Astrocyte (in vitro differentiated cells and primary cell): ENCODE measurements at regions not wholly inside any gene's neighbourhood (a gene's known extent, or its start where the extent isn't known, plus 50 kb on each side); places are given as distances from the start of the nearest gene placed in this dataset.

ENCODE experiments used
- DNase-seq: peaks from one replicate; pipeline ENCODE4 v3.0.0-alpha.2; 2010; ENCODE audit warnings: low read depth
- FAIRE-seq: peaks from 2 replicates; lab custom pipeline; 2011; peaks lifted over from hg19 to GRCh38; lab: Jason Lieb, UNC
- H2AFZ ChIP-seq: 2 replicates; pipeline ENCODE4 v1.6.0; 2012; ENCODE audit warnings: low read depth, low read length, inconsistent platforms
- H3K27ac ChIP-seq: 2 replicates; pipeline ENCODE4 v1.5.1; 2011; ENCODE audit warnings: low read depth, low read length, inconsistent platforms
- H3K27me3 ChIP-seq: 2 replicates; pipeline ENCODE4 v1.6.0; 2011; ENCODE audit warnings: low read length, inconsistent platforms; ENCODE audit not compliant: insufficient read depth
- H3K36me3 ChIP-seq: 2 replicates; pipeline ENCODE4 v1.5.1; 2011; ENCODE audit warnings: low read length, inconsistent platforms; ENCODE audit not compliant: insufficient read depth
- H3K4me1 ChIP-seq: 2 replicates; pipeline ENCODE4 v1.5.1; 2011; ENCODE audit warnings: low read length, inconsistent platforms; ENCODE audit not compliant: insufficient read depth
- H3K4me2 ChIP-seq: 2 replicates; pipeline ENCODE4 v1.6.0; 2012; ENCODE audit warnings: low read length, inconsistent platforms
- H3K4me3 ChIP-seq: 2 replicates; pipeline ENCODE4 v1.5.1; 2011; ENCODE audit warnings: low read depth, mild to moderate bottlenecking, low read length, inconsistent platforms; ENCODE audit not compliant: insufficient read depth
- H3K79me2 ChIP-seq: 2 replicates; pipeline ENCODE4 v1.6.0; 2012; ENCODE audit warnings: mild to moderate bottlenecking, low read length, inconsistent platforms; ENCODE audit not compliant: insufficient read depth
- H3K9ac ChIP-seq: 2 replicates; pipeline ENCODE4 v1.6.0; 2012; ENCODE audit warnings: mild to moderate bottlenecking, low read length, inconsistent platforms
- H3K9me3 ChIP-seq: 2 replicates; pipeline ENCODE4 v1.5.1; 2012; ENCODE audit warnings: low read depth, mild to moderate bottlenecking, low read length, inconsistent platforms; ENCODE audit not compliant: insufficient read depth
- H4K20me1 ChIP-seq: 2 replicates; pipeline ENCODE4 v1.6.0; 2012; ENCODE audit warnings: low read length, inconsistent platforms; ENCODE audit not compliant: insufficient read depth
- H3K27ac Mint-ChIP-seq: one replicate; pipeline ENCODE4 v1.8.0; 2021; ENCODE audit warnings: mild to moderate bottlenecking, mixed read lengths; ENCODE audit not compliant: unreplicated experiment
- H3K27me3 Mint-ChIP-seq: one replicate; pipeline ENCODE4 v1.8.0; 2021; ENCODE audit warnings: low read depth, mixed read lengths; ENCODE audit not compliant: unreplicated experiment
- H3K36me3 Mint-ChIP-seq: one replicate; pipeline ENCODE4 v1.8.0; 2021; ENCODE audit warnings: low read depth, mixed read lengths; ENCODE audit not compliant: unreplicated experiment
- H3K4me1 Mint-ChIP-seq: one replicate; pipeline ENCODE4 v1.8.0; 2021; ENCODE audit warnings: low read depth, mixed read lengths; ENCODE audit not compliant: unreplicated experiment
- H3K4me3 Mint-ChIP-seq: one replicate; pipeline ENCODE4 v1.8.0; 2021; ENCODE audit warnings: mild to moderate bottlenecking, moderate library complexity, mixed read lengths; ENCODE audit not compliant: unreplicated experiment
- H3K9me3 Mint-ChIP-seq: one replicate; pipeline ENCODE4 v1.8.0; 2021; ENCODE audit warnings: mild to moderate bottlenecking, mixed read lengths; ENCODE audit not compliant: unreplicated experiment
- EZH2 ChIP-seq: IDR thresholded peaks from 2 replicates; pipeline ENCODE4 v1.6.1; 2012; ENCODE audit warnings: mild to moderate bottlenecking, low read length, inconsistent platforms; ENCODE audit not compliant: insufficient read depth
- TF ChIP-seq, protein P1 (sequence below): IDR thresholded peaks from 2 replicates; pipeline ENCODE4 v1.5.1; 2011; ENCODE audit warnings: low read depth, mild to moderate bottlenecking, inconsistent platforms, low read length, moderate library complexity; ENCODE audit not compliant: insufficient read depth

DNA sequence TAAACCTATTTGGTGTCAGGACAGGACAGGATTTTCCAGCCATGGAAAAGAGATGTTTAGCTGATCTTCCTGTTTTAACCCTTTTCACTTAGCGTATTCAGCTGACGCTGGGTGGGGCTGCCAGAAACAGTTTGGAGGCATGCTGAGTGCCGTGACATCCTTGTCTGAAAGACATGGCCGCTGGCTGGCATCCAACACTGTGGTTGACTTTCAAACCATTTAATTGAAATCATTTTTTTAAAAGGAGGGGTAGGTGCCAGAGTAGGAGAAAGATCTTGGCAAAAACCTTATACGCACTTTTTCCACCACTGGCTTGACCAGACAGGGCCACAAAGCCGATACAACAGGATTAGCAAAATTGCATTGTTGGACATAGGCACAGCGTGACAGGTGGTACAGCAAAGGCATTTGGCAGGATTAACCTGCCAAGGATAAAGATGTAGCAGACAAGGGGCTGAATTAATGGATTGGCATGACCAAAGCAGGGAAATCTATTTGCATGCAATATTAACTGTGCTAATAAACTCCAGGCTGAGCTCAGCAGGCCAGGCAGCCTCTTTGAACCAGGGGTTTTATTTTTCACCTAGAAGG, 131.8 kb upstream of the TOPAZ1 start:
- Histone ChIP-seq H3K27me3 (no peaks in the 10 kb centered on the region), H3K4me2 (no peak overlapping the region), H4K20me1 (no peaks in the 10 kb centered on the region), H2AFZ (no peak overlapping the region), H3K9ac (no peak overlapping the region), H3K9me3 (no peaks in the 10 kb centered on the region), H3K36me3 (no peaks in the 10 kb centered on the region), H3K27ac (no peak overlapping the region), H3K4me1 (no peaks in the 10 kb centered on the region), H3K79me2 (no peaks in the 10 kb centered on the region), H3K4me3 (no peak overlapping the region)
- Mint-ChIP-seq H3K36me3 (peaks cover 23% of the 10 kb centered on the region), H3K27ac (no peak overlapping the region), H3K4me3 (no peak overlapping the region), H3K9me3 (peaks cover 3% of the 10 kb centered on the region), H3K4me1 (peaks cover 33% of the 10 kb centered on the region), H3K27me3 (no peaks in the 10 kb centered on the region)
- FAIRE-seq (no peak), DNase-seq (no peak)
- TF ChIP-seq, protein P1, sequence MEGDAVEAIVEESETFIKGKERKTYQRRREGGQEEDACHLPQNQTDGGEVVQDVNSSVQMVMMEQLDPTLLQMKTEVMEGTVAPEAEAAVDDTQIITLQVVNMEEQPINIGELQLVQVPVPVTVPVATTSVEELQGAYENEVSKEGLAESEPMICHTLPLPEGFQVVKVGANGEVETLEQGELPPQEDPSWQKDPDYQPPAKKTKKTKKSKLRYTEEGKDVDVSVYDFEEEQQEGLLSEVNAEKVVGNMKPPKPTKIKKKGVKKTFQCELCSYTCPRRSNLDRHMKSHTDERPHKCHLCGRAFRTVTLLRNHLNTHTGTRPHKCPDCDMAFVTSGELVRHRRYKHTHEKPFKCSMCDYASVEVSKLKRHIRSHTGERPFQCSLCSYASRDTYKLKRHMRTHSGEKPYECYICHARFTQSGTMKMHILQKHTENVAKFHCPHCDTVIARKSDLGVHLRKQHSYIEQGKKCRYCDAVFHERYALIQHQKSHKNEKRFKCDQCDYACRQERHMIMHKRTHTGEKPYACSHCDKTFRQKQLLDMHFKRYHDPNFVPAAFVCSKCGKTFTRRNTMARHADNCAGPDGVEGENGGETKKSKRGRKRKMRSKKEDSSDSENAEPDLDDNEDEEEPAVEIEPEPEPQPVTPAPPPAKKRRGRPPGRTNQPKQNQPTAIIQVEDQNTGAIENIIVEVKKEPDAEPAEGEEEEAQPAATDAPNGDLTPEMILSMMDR: no peak
- TF ChIP-seq EZH2: no peak

DNA sequence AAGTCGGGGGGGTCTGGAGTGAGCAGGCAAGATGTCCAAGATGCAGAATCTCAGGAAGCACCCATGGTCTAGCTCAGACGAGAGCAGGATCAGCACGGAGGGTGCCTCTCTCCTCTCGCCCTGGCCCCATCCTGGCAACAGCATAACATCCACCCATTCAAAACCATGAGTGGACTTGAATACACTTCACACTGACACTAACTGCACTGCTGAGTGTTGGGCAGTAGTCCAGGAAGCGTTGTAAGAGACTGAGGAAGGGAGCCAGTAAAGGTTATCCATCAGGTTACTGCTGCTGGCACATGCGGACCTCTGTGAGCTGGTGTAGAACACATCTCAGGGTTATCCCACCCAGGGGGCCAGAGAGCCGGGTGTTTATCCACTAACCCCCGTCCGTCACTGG, 131.0 kb upstream of the TOPAZ1 start:
- no peaks in the 10 kb centered on the region for H3K4me1 ChIP-seq
- no peak overlapping the region for H3K4me3 ChIP-seq
- no peak for DNase-seq
- H3K4me2 ChIP-seq: no peak overlapping the region
- H3K27ac Mint-ChIP-seq: no peak overlapping the region
- peaks cover 3% of the 10 kb centered on the region for H3K9me3 Mint-ChIP-seq
- no peak for FAIRE-seq
- H3K4me1 Mint-ChIP-seq: peaks cover 25% of the 10 kb centered on the region
- H3K36me3 ChIP-seq: no peaks in the 10 kb centered on the region
- no peaks in the 10 kb centered on the region for H4K20me1 ChIP-seq
- no peak overlapping the region for H3K27ac ChIP-seq
- no peak overlapping the region for H2AFZ ChIP-seq
- no peaks in the 10 kb centered on the region for H3K27me3 Mint-ChIP-seq
- H3K9ac ChIP-seq: no peak overlapping the region
- H3K36me3 Mint-ChIP-seq: peaks cover 23% of the 10 kb centered on the region
- H3K9me3 ChIP-seq: no peaks in the 10 kb centered on the region
- TF ChIP-seq, protein P1: no peak
- TF ChIP-seq EZH2: no peak
- H3K79me2 ChIP-seq: no peaks in the 10 kb centered on the region
- H3K4me3 Mint-ChIP-seq: no peak overlapping the region
- H3K27me3 ChIP-seq: no peaks in the 10 kb centered on the region

DNA sequence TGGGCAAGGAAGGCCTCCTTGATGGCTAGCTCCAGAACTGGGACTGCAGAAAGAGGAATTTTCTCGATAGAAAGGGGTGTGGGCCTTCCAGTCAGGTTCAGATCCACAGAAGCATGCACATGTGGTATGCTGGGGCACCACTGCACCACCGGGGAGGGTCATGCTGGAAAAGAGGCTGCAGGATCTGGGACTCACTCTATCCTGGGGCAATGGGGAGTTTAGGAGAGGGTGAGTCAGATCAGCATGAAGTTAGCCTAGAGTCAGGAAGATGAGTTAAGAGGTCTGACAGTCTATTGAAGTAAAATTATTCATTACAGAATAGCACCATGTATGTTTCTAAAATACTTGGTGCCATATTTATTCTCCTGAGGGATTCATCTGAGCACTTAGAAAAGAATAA, 130.2 kb upstream of the TOPAZ1 start:
- Mint-ChIP-seq H3K36me3 (peaks cover 29% of the 10 kb centered on the region), H3K4me1 (peaks cover 17% of the 10 kb centered on the region), H3K27ac (no peak overlapping the region), H3K27me3 (no peaks in the 10 kb centered on the region), H3K9me3 (peaks cover 3% of the 10 kb centered on the region), H3K4me3 (no peak overlapping the region)
- Histone ChIP-seq H2AFZ (no peak overlapping the region), H3K4me1 (no peaks in the 10 kb centered on the region), H3K9ac (no peak overlapping the region), H3K4me2 (no peak overlapping the region), H3K27ac (no peak overlapping the region), H3K79me2 (no peaks in the 10 kb centered on the region), H3K4me3 (no peak overlapping the region), H4K20me1 (no peaks in the 10 kb centered on the region), H3K9me3 (no peaks in the 10 kb centered on the region), H3K36me3 (no peaks in the 10 kb centered on the region), H3K27me3 (no peaks in the 10 kb centered on the region)
- no peak for TF ChIP-seq EZH2
- TF ChIP-seq, protein P1: no peak
- DNase-seq (no peak), FAIRE-seq (no peak)
